ENCODE measurements at regions not wholly inside any gene's neighbourhood (a gene's known extent, or its start where the extent isn't known, plus 50 kb on each side); places are given as distances from the start of the nearest gene placed in this dataset.

GRCh38 chr7:156167987-156168386 is 355.7 kb upstream of the SHH start:
- Mint-ChIP-seq H3K4me3 (no peak overlapping the region), H3K36me3 (ENCODE audit: low read depth) (no peaks in the 10 kb centered on the region), H3K4me1 (no peaks in the 10 kb centered on the region), H3K27me3 (no peaks in the 10 kb centered on the region), H3K9me3 (no peaks in the 10 kb centered on the region), H3K27ac (no peak overlapping the region)
- TF ChIP-seq CTCF (IDR thresholded peaks at IDR 0.05), result no peak
- ChIA-PET POLR2A (no interaction called here), CTCF (no interaction called here)
- DNase-seq, result no peak
- ATAC-seq (ENCODE audit: low read depth), result no peak
- intact Hi-C loops (cut with micrococcal nuclease), result no loop called here

- Mint-ChIP-seq H3K27ac (no peak overlapping the region), H3K4me1 (no peaks in the 10 kb centered on the region), H3K36me3 (ENCODE audit: low read depth) (no peaks in the 10 kb centered on the region), H3K4me3 (no peak overlapping the region), H3K9me3 (no peaks in the 10 kb centered on the region), H3K27me3 (no peaks in the 10 kb centered on the region)
- ChIA-PET CTCF (no interaction called here), POLR2A (no interaction called here)
- ATAC-seq (ENCODE audit: low read depth) (no peak), DNase-seq (no peak)
- TF ChIP-seq CTCF (IDR thresholded peaks at IDR 0.05), result no peak
- intact Hi-C loops (cut with micrococcal nuclease), result no loop called here
These were observed 355.1 kb upstream of the SHH start for GRCh38 chr7:156167417-156167807.

- Mint-ChIP-seq H3K4me3 (no peak overlapping the region), H3K4me1 (no peaks in the 10 kb centered on the region), H3K9me3 (no peaks in the 10 kb centered on the region), H3K27ac (no peak overlapping the region), H3K36me3 (ENCODE audit: low read depth) (no peaks in the 10 kb centered on the region), H3K27me3 (no peaks in the 10 kb centered on the region)
- intact Hi-C loops (cut with micrococcal nuclease), result no loop called here
- ATAC-seq (ENCODE audit: low read depth) (no peak), DNase-seq (no peak)
- ChIA-PET CTCF (no interaction called here), POLR2A (no interaction called here)
- TF ChIP-seq CTCF (IDR thresholded peaks at IDR 0.05), result no peak
These were observed 354.6 kb upstream of the SHH start for GRCh38 chr7:156166692-156167416.

DNA sequence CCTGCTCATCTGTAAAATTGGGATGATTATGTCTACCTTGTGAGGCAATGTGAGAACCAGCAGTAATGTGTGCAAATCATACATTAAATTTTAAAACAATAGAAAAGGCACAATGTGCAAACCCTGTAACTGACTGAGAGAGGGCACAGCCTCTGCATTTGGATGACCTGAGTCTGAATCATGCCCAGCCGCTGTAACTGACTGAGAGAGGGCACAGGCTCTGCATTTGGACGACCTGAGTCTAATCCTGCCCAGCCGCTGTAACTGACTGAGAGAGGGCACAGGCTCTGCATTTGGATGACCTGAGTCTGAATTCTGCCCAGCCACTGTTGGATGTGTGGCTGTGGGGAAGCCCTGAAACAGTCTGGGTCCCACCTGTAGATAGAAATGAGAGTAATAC is 351.5 kb upstream of the SHH start:
- ATAC-seq (ENCODE audit: low read depth) (no peak), DNase-seq (no peak)
- no peak for TF ChIP-seq CTCF (IDR thresholded peaks at IDR 0.05)
- H3K9me3 Mint-ChIP-seq, result no peaks in the 10 kb centered on the region
- no peak overlapping the region for H3K4me3 Mint-ChIP-seq
- intact Hi-C loops (cut with micrococcal nuclease), result no loop called here
- no peak overlapping the region for H3K27ac Mint-ChIP-seq
- no peaks in the 10 kb centered on the region for H3K4me1 Mint-ChIP-seq
- H3K36me3 Mint-ChIP-seq (ENCODE audit: low read depth), result no peaks in the 10 kb centered on the region
- ChIA-PET POLR2A (no interaction called here), CTCF (no interaction called here)
- no peaks in the 10 kb centered on the region for H3K27me3 Mint-ChIP-seq

DNA sequence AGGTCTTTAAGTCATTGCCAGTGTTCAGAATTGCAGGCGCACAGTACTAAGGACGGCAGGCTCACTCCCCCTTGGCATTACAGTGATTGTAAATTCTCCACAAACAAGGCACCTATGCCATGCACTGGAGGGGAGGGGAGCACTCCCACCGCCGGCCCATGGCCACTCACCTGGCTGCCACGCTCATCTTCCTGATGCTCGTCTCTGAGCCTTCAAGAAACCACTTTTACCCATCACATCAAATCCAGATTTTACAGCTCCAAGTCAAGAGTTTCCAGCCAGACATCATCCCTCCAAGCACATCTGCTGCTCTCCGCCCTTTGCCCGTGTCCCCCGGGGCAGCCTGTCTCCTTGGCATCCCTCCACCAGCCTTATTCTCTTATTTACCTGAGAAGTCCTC is 350.2 kb upstream of the SHH start:
- Mint-ChIP-seq H3K4me1 (no peaks in the 10 kb centered on the region), H3K36me3 (ENCODE audit: low read depth) (no peaks in the 10 kb centered on the region), H3K27ac (no peak overlapping the region), H3K27me3 (no peaks in the 10 kb centered on the region), H3K4me3 (no peak overlapping the region), H3K9me3 (no peaks in the 10 kb centered on the region)
- no peak for TF ChIP-seq CTCF (IDR thresholded peaks at IDR 0.05)
- ChIA-PET POLR2A (no interaction called here), CTCF (no interaction called here)
- DNase-seq (no peak), ATAC-seq (ENCODE audit: low read depth) (no peak)
- intact Hi-C loops (cut with micrococcal nuclease), result no loop called here

Measured in activated B cell treated with CpG ODN at 0.5 μM for 24 hours (primary cell).